ENCODE measurements at regions not wholly inside any gene's neighbourhood (a gene's known extent, or its start where the extent isn't known, plus 50 kb on each side); places are given as distances from the start of the nearest gene placed in this dataset.

GRCh38 chr6:98547634-98548033 is 286.7 kb upstream of the POU3F2 start:
- no peak for DNase-seq
- Histone ChIP-seq H3K36me3 (no peaks in the 10 kb centered on the region), H3K9me3 (no peaks in the 10 kb centered on the region), H3K27me3 (no peaks in the 10 kb centered on the region), H3K4me1 (no peaks in the 10 kb centered on the region), H3K4me3 (no peak overlapping the region), H3K27ac (no peak overlapping the region)
- TF ChIP-seq CTCF (IDR thresholded peaks at IDR 0.05) (no peak), POLR2A (IDR thresholded peaks at IDR 0.05) (no peak)

GRCh38 chr6:98548301-98548700 is 286.1 kb upstream of the POU3F2 start:
- no peaks in the 10 kb centered on the region for H3K27me3 ChIP-seq
- no peaks in the 10 kb centered on the region for H3K4me1 ChIP-seq
- TF ChIP-seq POLR2A (IDR thresholded peaks at IDR 0.05) (no peak), CTCF (IDR thresholded peaks at IDR 0.05) (no peak)
- H3K4me3 ChIP-seq = no peak overlapping the region
- no peaks in the 10 kb centered on the region for H3K9me3 ChIP-seq
- H3K27ac ChIP-seq = no peak overlapping the region
- no peaks in the 10 kb centered on the region for H3K36me3 ChIP-seq
- DNase-seq = no peak

- no peak for TF ChIP-seq CTCF (IDR thresholded peaks at IDR 0.05)
- no peak for TF ChIP-seq POLR2A (IDR thresholded peaks at IDR 0.05)
- Histone ChIP-seq H3K4me1 (no peaks in the 10 kb centered on the region), H3K36me3 (no peaks in the 10 kb centered on the region), H3K4me3 (no peak overlapping the region), H3K27ac (no peak overlapping the region), H3K27me3 (no peaks in the 10 kb centered on the region), H3K9me3 (no peaks in the 10 kb centered on the region)
- no peak for DNase-seq
Measured at GRCh38 chr6:98560418-98560817, 274.0 kb upstream of the POU3F2 start.

GRCh38 chr6:98560841-98561240 is 273.5 kb upstream of the POU3F2 start:
- DNase-seq = no peak
- H3K9me3 ChIP-seq = no peaks in the 10 kb centered on the region

GRCh38 chr6:98566126-98566525 is 268.2 kb upstream of the POU3F2 start:
- no peak overlapping the region for H3K4me3 ChIP-seq
- no peak overlapping the region for H3K27ac ChIP-seq
- no peak for DNase-seq
- H3K4me1 ChIP-seq = no peaks in the 10 kb centered on the region
- H3K27me3 ChIP-seq = no peaks in the 10 kb centered on the region
- TF ChIP-seq CTCF (IDR thresholded peaks at IDR 0.05) (no peak), POLR2A (IDR thresholded peaks at IDR 0.05) (no peak)
- no peaks in the 10 kb centered on the region for H3K36me3 ChIP-seq
- H3K9me3 ChIP-seq = no peaks in the 10 kb centered on the region

More at GRCh38 chr6:98560841-98561240, 273.5 kb upstream of the POU3F2 start:
- H3K27ac ChIP-seq = no peak overlapping the region
- H3K4me3 ChIP-seq = no peak overlapping the region
- no peaks in the 10 kb centered on the region for H3K27me3 ChIP-seq
- H3K36me3 ChIP-seq = no peaks in the 10 kb centered on the region
- no peaks in the 10 kb centered on the region for H3K4me1 ChIP-seq
- no peak for TF ChIP-seq CTCF (IDR thresholded peaks at IDR 0.05)
- TF ChIP-seq POLR2A (IDR thresholded peaks at IDR 0.05) = no peak

GRCh38 chr6:98572579-98572978 is 261.8 kb upstream of the POU3F2 start:
- H3K27me3 ChIP-seq = no peaks in the 10 kb centered on the region
- H3K4me3 ChIP-seq = no peak overlapping the region
- no peak for TF ChIP-seq POLR2A (IDR thresholded peaks at IDR 0.05)
- no peak for TF ChIP-seq CTCF (IDR thresholded peaks at IDR 0.05)
- H3K9me3 ChIP-seq = no peaks in the 10 kb centered on the region
- no peak for DNase-seq
- no peak overlapping the region for H3K27ac ChIP-seq
- no peaks in the 10 kb centered on the region for H3K4me1 ChIP-seq
- H3K36me3 ChIP-seq = no peaks in the 10 kb centered on the region
